Activated naive CD4-positive, alpha-beta T cell treated with anti-CD3 and anti-CD28 coated beads for 36 hours (primary cell): ENCODE measurements at regions not wholly inside any gene's neighbourhood (a gene's known extent, or its start where the extent isn't known, plus 50 kb on each side); places are given as distances from the start of the nearest gene placed in this dataset. TPM values are rescaled to one million over a fixed set of nuclear protein-coding genes. Genes with fewer than 3 reads are reported as not detected.

ENCODE experiments used
- CTCF ChIA-PET: fragments of 350-600 bp; sonication (Branson Sonifier 250); formaldehyde crosslinking; loops from one replicate; lab custom pipeline; 2021; ENCODE audit warnings: antibody characterized with exemption; lab: Charles Lee
- DNase-seq: peaks from one replicate; pipeline ENCODE4 v3.0.0-alpha.2; 2020
- H3K27ac Mint-ChIP-seq: one replicate; pipeline ENCODE4 v1.8.0; 2021; ENCODE audit warnings: mild to moderate bottlenecking, mixed read lengths
- H3K27me3 Mint-ChIP-seq: one replicate; pipeline ENCODE4 v1.8.0; 2021; ENCODE audit warnings: low read depth, mixed read lengths
- H3K36me3 Mint-ChIP-seq: one replicate; pipeline ENCODE4 v1.8.0; 2021; ENCODE audit warnings: low read depth, mixed read lengths
- H3K4me1 Mint-ChIP-seq: one replicate; pipeline ENCODE4 v1.8.0; 2021; ENCODE audit warnings: low read depth, mixed read lengths
- H3K4me3 Mint-ChIP-seq: one replicate; pipeline ENCODE4 v1.8.0; 2021; ENCODE audit warnings: mild to moderate bottlenecking, moderate library complexity, mixed read lengths
- H3K9me3 Mint-ChIP-seq: one replicate; pipeline ENCODE4 v1.8.0; 2021; ENCODE audit warnings: mixed read lengths
- intact Hi-C: fragments of 100-400 bp; cut with micrococcal nuclease; formaldehyde crosslinking; loops from one replicate; pipeline ENCODE4 v1.15.1; 2023
- microRNA-seq: library from miRNA; unstranded; fragments of <30 nt; microRNA quantifications from one replicate; pipeline ENCODE4 v1.2.0, GENCODE V29; 2022; ENCODE audit warnings: borderline microRNAs expressed, borderline replicate concordance

- no peak for DNase-seq
- H3K27me3 Mint-ChIP-seq = peaks cover 13% of the 10 kb centered on the region
- H3K9me3 Mint-ChIP-seq = no peaks in the 10 kb centered on the region
- no peaks in the 10 kb centered on the region for H3K4me1 Mint-ChIP-seq
- CTCF ChIA-PET = no interaction called here
- H3K27ac Mint-ChIP-seq = no peak overlapping the region
- H3K4me3 Mint-ChIP-seq = no peak overlapping the region
- intact Hi-C loops = no loop called here
- no peaks in the 10 kb centered on the region for H3K36me3 Mint-ChIP-seq
These were observed 53.0 kb upstream of the SERP2 start for GRCh38 chr13:44320611-44321010.

DNA sequence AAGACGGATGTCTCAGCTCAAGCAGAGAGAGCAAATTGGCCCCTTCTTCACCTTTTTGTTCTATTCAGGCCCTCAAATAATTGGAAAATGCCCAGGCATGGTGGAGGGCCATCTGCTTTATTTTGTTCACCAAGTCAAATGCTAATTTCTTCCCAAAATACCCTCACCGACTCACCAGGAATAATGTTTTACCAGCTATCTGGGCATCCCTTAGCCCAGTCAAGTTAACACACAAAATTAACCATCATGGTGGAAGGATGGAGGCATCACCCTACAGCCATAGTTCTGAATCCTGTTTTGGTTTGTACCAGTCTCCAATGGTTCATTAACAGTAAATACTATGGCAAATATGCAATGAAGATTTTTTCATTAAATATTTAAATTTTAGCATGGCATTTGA is 51.7 kb upstream of the SERP2 start:
- CTCF ChIA-PET = no interaction called here
- Mint-ChIP-seq H3K27ac (no peak overlapping the region), H3K27me3 (peaks cover 8% of the 10 kb centered on the region), H3K36me3 (no peaks in the 10 kb centered on the region), H3K4me1 (no peaks in the 10 kb centered on the region), H3K9me3 (no peaks in the 10 kb centered on the region), H3K4me3 (no peak overlapping the region)
- DNase-seq = no peak
- intact Hi-C loops = no loop called here

- Mint-ChIP-seq H3K27me3 (peaks cover 3% of the 10 kb centered on the region), H3K4me3 (no peak overlapping the region), H3K36me3 (no peaks in the 10 kb centered on the region), H3K4me1 (no peaks in the 10 kb centered on the region), H3K27ac (no peak overlapping the region), H3K9me3 (no peaks in the 10 kb centered on the region)
- CTCF ChIA-PET = no interaction called here
- intact Hi-C loops = no loop called here
- DNase-seq = no peak
These were observed 50.7 kb upstream of the SERP2 start for GRCh38 chr13:44322928-44323327.

DNA sequence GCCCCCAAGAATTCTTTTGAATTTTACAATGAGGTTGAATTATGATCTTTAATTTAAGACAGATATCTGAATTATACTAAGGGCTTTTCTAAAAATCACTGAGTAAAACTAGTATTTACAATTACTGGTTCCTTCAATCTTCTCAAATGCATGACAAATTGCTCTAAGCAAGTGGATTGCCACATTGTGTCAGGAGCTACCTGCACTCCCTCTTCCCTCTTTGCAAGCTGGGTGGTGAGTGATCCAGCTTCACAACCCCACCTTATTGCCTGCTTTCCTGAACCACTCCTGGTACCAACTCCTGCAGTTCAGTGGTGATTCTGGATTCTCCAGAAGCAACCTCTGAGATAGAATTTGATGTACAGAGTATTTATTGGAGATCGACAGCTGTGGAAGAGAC is 49.9 kb upstream of the SERP2 start:
- no peaks in the 10 kb centered on the region for H3K4me1 Mint-ChIP-seq
- peaks cover 2% of the 10 kb centered on the region for H3K27me3 Mint-ChIP-seq
- H3K27ac Mint-ChIP-seq = no peak overlapping the region
- intact Hi-C loops = no loop called here
- CTCF ChIA-PET = interaction anchor here (0.5 kb wide), 1 partner anchor 88 kb away, joined by 3 read pairs; no protein-coding TSS in a partner anchor
- DNase-seq = no peak
- H3K9me3 Mint-ChIP-seq = peaks cover 2% of the 10 kb centered on the region
- H3K36me3 Mint-ChIP-seq = no peaks in the 10 kb centered on the region
- no peak overlapping the region for H3K4me3 Mint-ChIP-seq

Small RNA genes in the stretch of these regions (microRNA-seq; reads per million reads assigned to microRNA genes)
- not detected for gene MIR8079
